Stomach smooth muscle (tissue), 2 donors: ENCODE measurements at regions not wholly inside any gene's neighbourhood (a gene's known extent, or its start where the extent isn't known, plus 50 kb on each side); places are given as distances from the start of the nearest gene placed in this dataset.

Experiments
- H3K27ac ChIP-seq: one replicate; pipeline ENCODE4 v1.7.0; 2013; ENCODE audit warnings: mild to moderate bottlenecking, low read length, inconsistent platforms
- H3K27me3 ChIP-seq, 2 donors: one replicate each; pipeline ENCODE4 v1.7.0; 2013; ENCODE audit warnings: low read length in 2 of 2; ENCODE audit not compliant: insufficient read depth in 2 of 2, control insufficient read depth in 1 of 2
- H3K36me3 ChIP-seq, 2 donors: one replicate each; pipeline ENCODE4 v1.7.0; 2013; ENCODE audit warnings: low read length in 2 of 2; ENCODE audit not compliant: control insufficient read depth in 2 of 2, insufficient read depth in 2 of 2
- H3K4me1 ChIP-seq: one replicate; pipeline ENCODE4 v1.7.0; 2013; ENCODE audit warnings: low read length; ENCODE audit not compliant: control insufficient read depth, insufficient read depth
- H3K4me3 ChIP-seq, 2 donors: one replicate each; pipeline ENCODE4 v1.7.0; 2013; ENCODE audit warnings: low read length in 2 of 2
- H3K9ac ChIP-seq, 2 donors: one replicate each; pipeline ENCODE4 v1.7.0; 2013; ENCODE audit warnings: low read length in 2 of 2, mild to moderate bottlenecking in 1 of 2
- H3K9me3 ChIP-seq, 2 donors: one replicate each; pipeline ENCODE4 v1.7.0; 2013; ENCODE audit warnings: low read length in 2 of 2; ENCODE audit not compliant: control insufficient read depth in 2 of 2
- donor health status: healthy.
- donor health status: Pancreatic carcinoma.

DNA sequence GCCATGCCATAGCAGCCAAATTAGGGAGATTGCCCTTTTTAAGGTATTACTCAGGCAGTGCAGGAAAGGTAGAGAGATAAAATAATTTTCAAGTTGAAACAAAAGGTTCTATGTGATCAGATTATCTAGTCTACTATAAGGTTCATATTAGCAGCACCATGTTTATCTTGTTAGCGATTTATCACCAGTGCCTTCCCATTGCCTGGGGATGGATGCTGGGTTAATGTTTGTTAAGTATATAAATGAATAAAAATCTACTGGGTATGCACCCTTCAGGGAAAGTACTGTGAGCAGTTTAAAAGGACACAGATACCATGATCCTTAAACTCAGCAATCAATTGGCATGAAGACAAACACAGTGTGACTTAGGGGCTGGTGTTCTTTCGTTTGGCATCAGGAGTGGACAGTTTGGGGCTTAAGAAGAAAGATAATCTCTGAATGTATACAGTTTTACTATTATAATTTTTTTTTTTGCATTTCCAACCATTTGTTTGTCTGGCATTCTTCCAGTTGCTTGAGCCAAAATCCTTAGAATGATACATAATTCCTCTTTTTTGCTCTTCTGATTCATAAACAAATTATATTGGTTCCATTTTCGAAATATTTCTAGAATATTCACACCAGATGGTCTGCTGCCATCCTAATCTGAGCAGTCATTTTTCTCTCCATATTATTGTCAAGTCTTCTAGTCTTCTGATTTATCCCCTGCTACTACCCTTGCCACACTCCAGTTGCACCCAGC, 512.8 kb upstream of the SLC8A1 start:
- Histone ChIP-seq H3K27me3 (no peaks in the 10 kb centered on the region), H3K4me3 (no peak overlapping the region), H3K27ac (no peak overlapping the region), H3K4me1 (no peaks in the 10 kb centered on the region), H3K9ac (no peak overlapping the region), H3K36me3 (no peaks in the 10 kb centered on the region), H3K9me3 (no peaks in the 10 kb centered on the region)

DNA sequence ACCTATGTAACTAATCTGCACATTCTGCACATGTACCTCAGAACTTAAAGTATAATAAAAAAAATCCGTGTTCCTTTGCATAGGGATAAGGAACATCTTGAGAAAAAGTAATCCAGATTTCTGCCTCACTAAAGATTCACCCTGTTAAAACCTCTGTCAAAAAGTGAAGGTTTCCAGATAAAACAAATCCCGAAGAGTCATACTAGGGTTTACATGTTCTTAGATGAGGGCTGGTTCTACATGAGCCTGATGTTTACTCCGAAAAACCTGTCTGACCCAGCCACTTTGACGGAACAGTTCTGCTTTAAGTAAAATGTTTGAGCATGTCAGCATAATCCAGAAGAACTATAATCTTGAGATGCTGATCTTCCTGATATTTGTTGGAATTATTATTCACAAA, 515.6 kb upstream of the SLC8A1 start:
- H3K27me3 ChIP-seq, result no peaks in the 10 kb centered on the region
- no peak overlapping the region for H3K27ac ChIP-seq
- no peak overlapping the region for H3K9ac ChIP-seq
- no peaks in the 10 kb centered on the region for H3K36me3 ChIP-seq
- no peak overlapping the region for H3K4me3 ChIP-seq
- H3K9me3 ChIP-seq, result no peaks in the 10 kb centered on the region
- no peaks in the 10 kb centered on the region for H3K4me1 ChIP-seq

DNA sequence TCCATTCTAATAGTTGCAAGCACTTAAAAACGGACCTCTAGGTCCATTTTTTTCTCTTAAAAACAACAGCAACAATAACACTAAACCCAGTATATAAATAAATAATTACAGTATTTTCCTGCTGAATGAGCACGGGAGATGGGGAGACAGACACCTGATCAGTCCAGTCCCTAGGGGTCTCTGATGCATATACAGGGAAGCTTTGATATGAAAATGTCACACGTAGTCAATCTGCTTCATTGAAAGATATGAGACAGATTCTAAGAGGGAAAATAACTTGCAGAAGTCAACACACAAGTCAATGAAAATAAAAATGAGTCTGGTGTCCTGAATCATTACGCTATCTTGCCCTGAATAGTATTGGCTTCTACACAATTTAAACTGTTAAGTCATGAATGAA, 523.3 kb upstream of the SLC8A1 start:
- Histone ChIP-seq H3K4me1 (no peaks in the 10 kb centered on the region), H3K9ac (no peak overlapping the region), H3K36me3 (no peaks in the 10 kb centered on the region), H3K27ac (no peak overlapping the region), H3K9me3 (no peaks in the 10 kb centered on the region), H3K27me3 (no peaks in the 10 kb centered on the region), H3K4me3 (no peak overlapping the region)

DNA sequence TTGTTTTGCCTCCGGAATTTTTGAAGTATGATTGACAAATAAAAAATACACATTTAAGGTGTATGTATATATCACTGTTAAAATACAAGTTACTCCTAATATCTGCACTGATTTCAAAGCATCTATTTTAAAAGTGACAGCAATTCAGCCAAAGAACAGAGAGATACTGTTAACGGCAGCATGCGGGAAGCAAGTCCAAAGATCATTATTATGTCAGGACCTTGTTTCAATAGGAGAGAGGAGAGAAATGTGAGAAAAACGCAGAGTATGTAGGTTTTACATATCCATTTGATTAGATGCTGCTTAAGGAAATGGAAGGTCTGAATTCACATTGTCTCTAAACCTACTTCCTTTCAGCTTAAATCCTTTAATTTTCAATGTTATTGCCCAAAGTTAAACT, 545.5 kb upstream of the SLC8A1 start:
- Histone ChIP-seq H3K4me1 (no peaks in the 10 kb centered on the region), H3K9me3 (no peaks in the 10 kb centered on the region), H3K27me3 (no peaks in the 10 kb centered on the region), H3K4me3 (no peak overlapping the region), H3K36me3 (no peaks in the 10 kb centered on the region), H3K27ac (no peak overlapping the region), H3K9ac (no peak overlapping the region)

DNA sequence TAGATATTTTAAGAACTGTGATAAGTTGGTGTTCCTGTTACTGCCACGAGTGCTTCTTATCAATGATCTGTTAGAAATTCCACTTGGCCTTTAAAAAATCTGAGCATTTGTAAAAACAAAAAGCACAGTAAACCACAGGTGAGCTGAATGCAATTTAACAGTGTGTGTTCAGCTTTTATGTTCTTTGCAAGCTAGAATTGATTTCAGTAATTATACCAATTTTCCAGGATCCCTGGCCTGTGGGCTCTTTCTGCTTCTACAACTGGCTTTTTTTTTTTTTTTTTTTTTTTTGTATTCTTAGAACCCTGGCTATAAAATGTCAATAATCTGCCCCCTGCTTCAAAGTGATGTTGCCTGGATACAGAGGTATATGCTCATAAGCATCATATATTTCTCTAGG, 548.5 kb upstream of the SLC8A1 start:
- H3K27me3 ChIP-seq, result no peaks in the 10 kb centered on the region
- H3K9me3 ChIP-seq, result no peaks in the 10 kb centered on the region
- no peaks in the 10 kb centered on the region for H3K36me3 ChIP-seq
- no peak overlapping the region for H3K4me3 ChIP-seq
- no peaks in the 10 kb centered on the region for H3K4me1 ChIP-seq
- H3K27ac ChIP-seq, result no peak overlapping the region
- no peak overlapping the region for H3K9ac ChIP-seq

DNA sequence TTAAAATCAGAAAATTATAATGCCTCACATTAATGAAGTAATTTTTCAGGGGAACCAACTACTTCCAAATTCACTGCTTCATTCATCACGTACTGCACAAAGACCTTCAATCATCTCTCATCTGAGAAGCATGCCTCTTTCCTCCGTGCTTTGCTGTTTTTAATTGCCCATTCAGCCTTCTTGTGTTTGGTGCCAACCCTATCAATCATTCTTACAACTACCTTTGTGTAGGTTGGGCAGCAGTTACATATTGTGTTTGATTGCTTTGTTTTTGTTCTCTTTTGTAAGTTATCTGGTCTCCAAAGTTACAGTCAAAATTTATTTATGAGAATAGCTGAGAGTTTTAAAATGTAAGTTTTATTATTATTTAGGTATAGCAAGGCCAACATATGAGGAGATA, 549.0 kb upstream of the SLC8A1 start:
- no peak overlapping the region for H3K27ac ChIP-seq
- no peaks in the 10 kb centered on the region for H3K36me3 ChIP-seq
- H3K27me3 ChIP-seq, result no peaks in the 10 kb centered on the region
- H3K9me3 ChIP-seq, result no peaks in the 10 kb centered on the region
- H3K9ac ChIP-seq, result no peak overlapping the region
- H3K4me1 ChIP-seq, result no peaks in the 10 kb centered on the region
- no peak overlapping the region for H3K4me3 ChIP-seq

DNA sequence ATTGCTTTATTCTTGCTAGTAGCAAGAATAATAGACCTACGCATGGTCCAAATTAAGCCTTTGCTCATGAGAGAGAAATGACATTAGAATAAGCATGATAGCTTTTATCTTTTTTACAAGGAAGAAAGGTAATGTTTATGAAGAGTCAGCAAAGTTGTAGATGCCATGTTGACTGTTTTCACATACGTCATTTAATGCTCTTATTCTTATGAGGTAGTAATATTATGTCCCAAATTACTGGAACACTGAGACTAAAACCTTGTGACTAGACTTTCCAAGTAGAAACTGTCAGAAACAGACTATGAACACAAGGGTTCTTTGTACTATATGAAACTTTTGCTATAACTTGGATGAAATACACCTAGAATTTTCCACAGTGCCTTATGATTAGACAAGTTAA, 552.8 kb upstream of the SLC8A1 start:
- Histone ChIP-seq H3K4me1 (no peaks in the 10 kb centered on the region), H3K27ac (no peak overlapping the region), H3K27me3 (no peaks in the 10 kb centered on the region), H3K9ac (no peak overlapping the region), H3K36me3 (no peaks in the 10 kb centered on the region), H3K9me3 (no peaks in the 10 kb centered on the region), H3K4me3 (no peak overlapping the region)

DNA sequence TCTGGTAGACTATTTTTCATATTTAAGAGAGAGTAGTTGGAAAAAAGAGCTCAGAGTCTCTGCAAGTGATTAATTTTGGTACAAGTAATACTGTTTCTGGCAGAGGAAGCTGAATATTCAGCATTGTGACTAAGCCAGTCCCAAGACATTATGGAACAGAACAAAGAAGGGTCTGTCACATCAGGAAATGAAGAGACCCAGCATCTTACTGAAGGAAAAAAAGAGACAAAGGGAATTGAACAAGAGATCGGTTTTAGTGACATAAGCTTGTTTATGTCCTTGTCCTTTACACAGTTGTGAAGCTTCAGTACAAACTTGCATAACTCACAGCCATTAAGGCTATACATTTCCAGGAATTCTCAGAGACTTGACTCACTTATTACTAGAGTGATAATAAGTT, 568.5 kb upstream of the SLC8A1 start:
- Histone ChIP-seq H3K27me3 (no peaks in the 10 kb centered on the region), H3K9me3 (no peaks in the 10 kb centered on the region), H3K4me3 (no peak overlapping the region), H3K36me3 (no peaks in the 10 kb centered on the region), H3K27ac (no peak overlapping the region), H3K9ac (no peak overlapping the region), H3K4me1 (no peaks in the 10 kb centered on the region)

DNA sequence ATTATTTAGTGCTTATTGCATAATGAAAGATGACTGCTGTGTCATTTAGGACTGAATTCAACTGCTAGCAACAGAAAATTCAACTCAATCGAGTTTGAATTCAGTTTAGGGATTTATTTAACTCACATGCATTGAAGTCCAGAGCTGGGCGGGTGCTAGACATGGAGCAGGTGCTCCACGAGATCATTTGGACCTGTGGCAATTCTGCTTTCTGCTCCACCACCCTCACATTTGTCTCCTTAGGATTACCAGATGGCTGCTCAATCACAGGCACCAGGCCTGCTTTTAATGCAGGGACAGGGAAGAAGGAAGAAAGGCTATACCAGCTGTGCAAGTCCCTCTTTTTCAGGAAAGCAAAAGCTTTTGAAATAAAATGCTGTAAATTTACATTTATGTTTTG, 572.9 kb upstream of the SLC8A1 start:
- H3K27me3 ChIP-seq, result no peaks in the 10 kb centered on the region
- H3K9me3 ChIP-seq, result no peaks in the 10 kb centered on the region
- H3K9ac ChIP-seq, result no peak overlapping the region
- no peak overlapping the region for H3K4me3 ChIP-seq
- no peak overlapping the region for H3K27ac ChIP-seq
- no peaks in the 10 kb centered on the region for H3K36me3 ChIP-seq
- H3K4me1 ChIP-seq, result no peaks in the 10 kb centered on the region

DNA sequence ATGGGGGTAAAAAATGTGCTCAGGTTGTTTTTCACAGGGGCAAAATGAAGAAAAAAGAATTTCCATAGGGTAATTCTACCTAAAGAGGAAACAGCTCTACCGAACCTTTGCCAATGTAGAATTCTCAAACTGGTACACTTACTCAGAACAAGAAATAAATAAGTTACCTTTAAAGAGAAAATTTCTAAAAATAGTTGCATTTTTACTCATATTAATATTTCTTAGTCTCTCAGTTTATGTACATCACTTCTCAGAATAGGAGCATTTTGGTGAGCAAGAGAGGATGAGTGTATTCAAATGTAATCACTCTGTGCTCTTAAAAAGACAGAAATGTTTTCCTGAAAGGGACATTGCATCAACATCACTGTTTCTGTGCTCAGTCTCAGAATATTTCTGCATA, 574.7 kb upstream of the SLC8A1 start:
- Histone ChIP-seq H3K36me3 (no peaks in the 10 kb centered on the region), H3K4me1 (no peaks in the 10 kb centered on the region), H3K27ac (no peak overlapping the region), H3K27me3 (no peaks in the 10 kb centered on the region), H3K4me3 (no peak overlapping the region), H3K9ac (no peak overlapping the region), H3K9me3 (no peaks in the 10 kb centered on the region)

DNA sequence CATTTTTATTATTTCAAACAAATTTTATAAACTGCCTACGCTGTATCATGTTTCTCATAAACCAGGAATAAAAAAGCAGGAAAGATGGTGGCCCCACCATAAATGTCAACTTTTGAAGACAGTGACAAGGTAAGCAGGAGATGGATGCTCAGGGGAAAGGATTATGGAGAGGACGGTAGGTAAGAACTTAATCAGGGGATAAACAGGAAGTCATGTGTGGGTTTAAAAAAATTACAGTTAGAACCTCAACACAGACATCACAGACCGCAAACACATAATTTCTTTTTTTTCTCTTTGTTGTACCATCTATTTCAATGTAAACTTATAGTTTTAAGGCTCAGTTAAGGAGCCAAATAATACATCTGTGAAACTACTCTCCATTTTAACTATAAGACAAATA, 575.2 kb upstream of the SLC8A1 start:
- Histone ChIP-seq H3K9me3 (no peaks in the 10 kb centered on the region), H3K4me1 (no peaks in the 10 kb centered on the region), H3K9ac (no peak overlapping the region), H3K27me3 (no peaks in the 10 kb centered on the region), H3K4me3 (no peak overlapping the region), H3K27ac (no peak overlapping the region), H3K36me3 (no peaks in the 10 kb centered on the region)
